PC-3 (cell line): ENCODE measurements at regions not wholly inside any gene's neighbourhood (a gene's known extent, or its start where the extent isn't known, plus 50 kb on each side); places are given as distances from the start of the nearest gene placed in this dataset.

Source experiments
- ATAC-seq: fragments of 200-7000 bp; cut with Tn5 transposase; 2 replicates; pipeline ENCODE4 v1.9.1; 2020; ENCODE audit warnings: mild to moderate bottlenecking, moderate library complexity
- BruUV-seq: library from RNA; stranded (reverse); fragments of 400-500 nt; replicated peaks from 2 replicates; lab custom pipeline; 2021; lab: Mats Ljungman, UMichigan
- CTCF ChIA-PET: fragments of 300-600 bp; sonication (Branson Sonifier 250); formaldehyde crosslinking; loops from one replicate; lab custom pipeline; 2022; ENCODE audit warnings: antibody characterized with exemption; lab: Charles Lee
- POLR2A ChIA-PET: fragments of 300-600 bp; sonication (Branson Sonifier 250); formaldehyde crosslinking; loops from one replicate; lab custom pipeline; 2022; ENCODE audit warnings: antibody characterized with exemption; ENCODE audit not compliant: unreplicated experiment; lab: Charles Lee
- DNase-seq: peaks from one replicate; pipeline ENCODE4 v3.0.0-alpha.2; 2015
- H2AFZ ChIP-seq: fragments of 300-600 bp; sonication (generic); 2 replicates; pipeline ENCODE4 v1.6.0; 2016; ENCODE audit warnings: antibody characterized with exemption, low read length
- H3F3A ChIP-seq: fragments of 300-600 bp; sonication (generic); one replicate; pipeline ENCODE4 v1.6.0; 2017; ENCODE audit warnings: antibody characterized with exemption, low read length, control low read depth, mild to moderate bottlenecking; ENCODE audit not compliant: unreplicated experiment
- H3K27ac ChIP-seq: fragments of 300-600 bp; sonication (generic); 2 replicates; pipeline ENCODE4 v1.5.1; 2016; ENCODE audit warnings: mild to moderate bottlenecking, low read length
- H3K27me3 ChIP-seq: fragments of 300-600 bp; sonication (generic); 2 replicates; pipeline ENCODE4 v1.6.1; 2016; ENCODE audit warnings: low read length, mixed read lengths
- H3K36me3 ChIP-seq: fragments of 300-600 bp; sonication (generic); 2 replicates; pipeline ENCODE4 v1.6.1; 2016; ENCODE audit warnings: low read depth, mixed run types, low read length, mixed read lengths
- H3K4me1 ChIP-seq: fragments of 300-600 bp; sonication (generic); 2 replicates; pipeline ENCODE4 v1.5.1; 2016; ENCODE audit warnings: low read length; ENCODE audit not compliant: insufficient read depth
- H3K4me2 ChIP-seq: fragments of 300-600 bp; sonication (generic); 2 replicates; pipeline ENCODE4 v1.6.0; 2016; ENCODE audit warnings: low read length
- H3K4me3 ChIP-seq: fragments of 300-600 bp; sonication (generic); 2 replicates; pipeline ENCODE4 v1.5.1; 2016; ENCODE audit warnings: mild to moderate bottlenecking, low read length, mixed read lengths
- H3K79me2 ChIP-seq: fragments of 300-600 bp; sonication (generic); 2 replicates; pipeline ENCODE4 v1.6.1; 2017; ENCODE audit warnings: low read length, mixed read lengths
- H3K9ac ChIP-seq: fragments of 300-600 bp; sonication (generic); 2 replicates; pipeline ENCODE4 v1.6.0; 2016; ENCODE audit warnings: mild to moderate bottlenecking, low read length
- H3K9me2 ChIP-seq: fragments of 300-600 bp; sonication (generic); replicated peaks from 2 replicates; pipeline ENCODE4 v1.6.1; 2016; ENCODE audit warnings: mixed run types, low read length, mixed read lengths
- H3K9me3 ChIP-seq: fragments of 300-600 bp; sonication (generic); 2 replicates; pipeline ENCODE4 v1.6.1; 2016; ENCODE audit warnings: low read length, mixed read lengths
- H4K20me1 ChIP-seq: fragments of 300-600 bp; sonication (generic); 2 replicates; pipeline ENCODE4 v1.6.1; 2016; ENCODE audit warnings: low read length, mixed read lengths
- CTCF ChIP-seq: fragments of 300-600 bp; sonication (generic); conservative IDR thresholded peaks from 2 replicates; pipeline ENCODE4 v1.5.1; 2017; ENCODE audit warnings: antibody characterized with exemption, low read depth, mild to moderate bottlenecking, low read length
- EZH2 ChIP-seq: fragments of 300-600 bp; sonication (generic); IDR thresholded peaks from one replicate; pipeline ENCODE4 v1.6.1; 2017; ENCODE audit warnings: antibody characterized with exemption, mild to moderate bottlenecking, low read length; ENCODE audit not compliant: unreplicated experiment
- EZH2phosphoT487 ChIP-seq: fragments of 300-600 bp; sonication (generic); IDR thresholded peaks from 2 replicates; pipeline ENCODE4 v1.6.1; 2018; ENCODE audit warnings: mild to moderate bottlenecking, antibody characterized with exemption, low read length, borderline replicate concordance
- intact Hi-C: fragments of 100-400 bp; cut with micrococcal nuclease; formaldehyde crosslinking; loops from 2 replicates; pipeline ENCODE4 v1.9.0; 2023

- no TSS peak for BruUV-seq
- DNase-seq (no peak), ATAC-seq (no peak)
- no peaks in the 10 kb centered on the region for H3K27me3 ChIP-seq
- ChIA-PET POLR2A (no interaction called here), CTCF (no interaction called here)
- H3K4me3 ChIP-seq, result no peak overlapping the region
- no peaks in the 10 kb centered on the region for H3K79me2 ChIP-seq
- no peak overlapping the region for H3K4me2 ChIP-seq
- H3K9me2 ChIP-seq, result no peaks in the 10 kb centered on the region
- H3K27ac ChIP-seq, result no peak overlapping the region
- H3K9ac ChIP-seq, result no peak overlapping the region
- H3K9me3 ChIP-seq, result no peaks in the 10 kb centered on the region
- no peaks in the 10 kb centered on the region for H4K20me1 ChIP-seq
- no peak overlapping the region for H2AFZ ChIP-seq
- no peaks in the 10 kb centered on the region for H3F3A ChIP-seq
- TF ChIP-seq CTCF (no peak), EZH2 (no peak), EZH2phosphoT487 (no peak)
- H3K4me1 ChIP-seq, result no peaks in the 10 kb centered on the region
- intact Hi-C loops, result no loop called here
- H3K36me3 ChIP-seq, result no peaks in the 10 kb centered on the region
Observed at GRCh38 chr11:128327274-128327673, 260.1 kb downstream of the ETS1 start.

DNA sequence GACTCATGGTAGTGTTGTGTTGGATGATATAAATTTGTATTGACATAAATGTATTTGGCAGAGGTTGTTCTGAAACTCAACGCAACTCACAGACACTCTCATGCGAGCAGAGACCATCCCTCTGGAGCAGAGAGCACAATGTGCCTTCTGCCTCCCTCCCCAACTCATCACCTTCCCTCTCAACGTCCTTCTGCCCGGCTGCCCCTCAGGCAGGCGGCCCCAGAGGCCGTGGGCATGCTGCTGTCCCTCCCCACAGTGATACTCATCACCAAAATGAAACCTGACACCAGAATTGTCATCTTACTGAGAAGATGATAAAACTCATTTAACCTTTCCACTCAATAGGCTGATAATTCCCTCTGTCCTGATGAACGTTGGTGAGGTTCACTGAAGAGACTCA lies 260.6 kb downstream of the ETS1 start:
- no peak overlapping the region for H3K4me3 ChIP-seq
- no peaks in the 10 kb centered on the region for H3K79me2 ChIP-seq
- no peaks in the 10 kb centered on the region for H3K9me2 ChIP-seq
- H3K27ac ChIP-seq, result no peak overlapping the region
- H3K9ac ChIP-seq, result no peak overlapping the region
- no peaks in the 10 kb centered on the region for H3F3A ChIP-seq
- no TSS peak for BruUV-seq
- no peaks in the 10 kb centered on the region for H3K36me3 ChIP-seq
- CTCF ChIA-PET, result no interaction called here
- no peaks in the 10 kb centered on the region for H3K4me1 ChIP-seq
- no peak for TF ChIP-seq CTCF
- no peak for TF ChIP-seq EZH2
- no peak for TF ChIP-seq EZH2phosphoT487
- H3K4me2 ChIP-seq, result no peak overlapping the region
- no peaks in the 10 kb centered on the region for H3K27me3 ChIP-seq
- no peak overlapping the region for H2AFZ ChIP-seq
- DNase-seq, result no peak
- POLR2A ChIA-PET, result no interaction called here
- no peak for ATAC-seq
- no peaks in the 10 kb centered on the region for H3K9me3 ChIP-seq
- no peaks in the 10 kb centered on the region for H4K20me1 ChIP-seq
- intact Hi-C loops, result no loop called here

DNA sequence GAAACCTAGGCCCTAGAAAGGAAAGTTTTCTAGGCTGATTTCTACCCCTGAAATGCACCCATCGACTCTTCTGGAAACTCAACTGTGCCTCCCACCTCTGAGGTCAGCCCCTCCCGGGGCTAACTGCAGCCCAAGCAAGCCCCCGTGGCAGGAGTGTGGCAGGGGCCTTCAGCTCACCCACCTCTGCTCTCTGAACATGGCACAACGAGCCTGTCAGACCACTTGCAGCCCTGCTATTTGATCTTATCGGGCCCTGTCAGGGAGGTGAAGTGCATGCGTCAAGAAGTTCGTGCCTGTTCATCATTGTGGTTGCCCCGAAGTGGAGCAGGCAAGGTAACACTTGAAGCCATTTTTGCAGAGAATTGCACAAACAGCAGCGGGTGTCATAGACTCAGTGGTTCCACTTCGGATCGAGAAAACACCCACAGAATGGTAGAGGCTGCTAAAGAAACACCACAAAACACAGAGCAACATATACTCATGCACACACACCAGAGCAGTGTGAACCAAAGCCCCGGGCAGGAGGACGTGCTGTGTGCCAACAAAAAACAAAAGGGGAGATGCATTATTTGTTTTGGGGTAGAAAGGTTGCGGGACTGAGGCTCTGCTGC lies 262.7 kb downstream of the ETS1 start:
- no peak for TF ChIP-seq EZH2phosphoT487
- no peak for TF ChIP-seq EZH2
- no peaks in the 10 kb centered on the region for H3K9me3 ChIP-seq
- H3F3A ChIP-seq, result no peaks in the 10 kb centered on the region
- no peak for DNase-seq
- H3K27me3 ChIP-seq, result no peaks in the 10 kb centered on the region
- H3K27ac ChIP-seq, result no peak overlapping the region
- intact Hi-C loops, result no loop called here
- H3K36me3 ChIP-seq, result no peaks in the 10 kb centered on the region
- H3K9ac ChIP-seq, result no peak overlapping the region
- no peaks in the 10 kb centered on the region for H3K79me2 ChIP-seq
- no peak for ATAC-seq
- ChIA-PET CTCF (interaction anchor here (0.6 kb wide), 1 partner anchor 306 kb away, joined by 4 read pairs; no protein-coding TSS in a partner anchor), POLR2A (no interaction called here)
- BruUV-seq, result no TSS peak
- H3K4me3 ChIP-seq, result no peak overlapping the region
- H3K9me2 ChIP-seq, result no peaks in the 10 kb centered on the region
- no peak overlapping the region for H3K4me2 ChIP-seq
- H2AFZ ChIP-seq, result no peak overlapping the region
- no peaks in the 10 kb centered on the region for H3K4me1 ChIP-seq
- no peaks in the 10 kb centered on the region for H4K20me1 ChIP-seq
